ENCODE measurements at regions not wholly inside any gene's neighbourhood (a gene's known extent, or its start where the extent isn't known, plus 50 kb on each side); places are given as distances from the start of the nearest gene placed in this dataset.

DNA sequence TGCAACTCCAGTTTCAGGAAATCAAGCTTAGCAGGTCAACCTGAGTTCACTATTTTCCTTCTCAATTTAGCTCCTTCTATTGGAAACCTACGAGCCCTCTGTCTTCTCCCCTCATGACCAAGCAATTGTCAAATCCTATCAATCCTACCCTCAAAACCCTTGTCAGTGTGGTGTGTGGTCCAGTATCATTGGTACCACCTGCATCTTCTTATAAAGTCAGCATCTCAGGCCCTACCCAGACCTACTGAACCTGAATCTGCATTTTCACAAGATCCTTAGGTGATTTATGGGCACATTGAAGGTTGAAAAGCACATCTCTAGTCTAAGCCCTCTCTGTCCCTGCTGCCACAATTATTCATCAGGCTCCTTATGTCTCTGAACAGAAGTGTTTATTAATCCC, 77.6 kb upstream of the NR4A3 start:
- intact Hi-C loops (cut with micrococcal nuclease) = no loop called here

DNA sequence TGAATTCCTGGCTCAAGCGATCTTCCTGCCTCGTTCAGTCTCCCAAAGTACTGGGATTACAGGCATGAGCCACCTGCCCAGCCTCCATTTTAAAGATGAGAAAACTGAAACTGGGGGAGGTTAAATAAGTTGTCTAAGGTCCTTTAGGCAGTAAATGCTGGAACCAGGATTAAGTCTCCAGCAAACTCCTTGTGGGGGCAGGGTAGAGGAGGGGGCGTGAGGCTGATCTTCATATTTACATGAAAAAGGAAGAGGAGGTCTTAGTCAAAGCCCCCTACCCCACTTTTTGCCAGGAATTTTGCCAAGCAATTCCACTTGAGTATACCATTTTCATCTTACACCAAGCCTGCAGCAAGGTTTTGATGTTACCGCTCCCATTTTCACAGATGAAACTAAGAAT, 76.6 kb upstream of the NR4A3 start:
- intact Hi-C loops (cut with micrococcal nuclease) = no loop called here

DNA sequence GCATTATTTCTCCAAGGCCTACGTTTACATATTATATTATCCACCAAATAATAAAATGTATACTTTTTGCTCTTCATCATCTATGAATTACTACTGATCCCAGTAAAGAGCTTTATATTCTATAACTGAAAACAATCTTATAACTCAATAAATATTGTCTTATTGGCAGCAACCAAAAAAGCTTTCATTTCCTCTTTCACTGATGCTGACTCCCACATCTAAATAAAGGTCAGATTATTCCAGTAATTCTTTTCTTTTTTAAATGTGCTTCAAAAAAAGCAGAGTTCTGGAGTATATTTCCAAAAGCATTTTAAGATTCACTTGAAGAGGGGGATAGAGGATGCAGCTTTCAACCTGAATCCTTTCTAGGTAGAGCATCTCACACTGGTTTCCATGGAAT, 75.3 kb upstream of the NR4A3 start:
- intact Hi-C loops (cut with micrococcal nuclease) = no loop called here

DNA sequence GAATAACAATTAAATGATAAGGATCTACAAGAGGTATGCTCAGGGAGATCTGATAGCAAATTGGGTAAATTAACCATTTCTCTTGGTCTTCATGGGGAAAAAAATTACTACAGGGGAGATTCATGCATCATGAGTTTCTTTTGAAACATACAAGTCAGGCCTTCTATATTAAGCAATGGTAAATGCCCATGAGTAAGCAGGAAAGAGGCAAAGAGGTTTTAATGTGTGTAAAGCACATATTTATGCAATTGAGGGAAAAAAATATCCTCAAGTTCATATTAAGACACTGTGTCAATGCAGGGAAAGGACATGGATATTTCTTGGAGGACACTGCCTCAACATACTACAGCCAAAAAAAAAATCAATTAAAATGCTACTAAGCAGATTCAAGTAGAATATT, 73.4 kb upstream of the NR4A3 start:
- intact Hi-C loops (cut with micrococcal nuclease) = no loop called here

DNA sequence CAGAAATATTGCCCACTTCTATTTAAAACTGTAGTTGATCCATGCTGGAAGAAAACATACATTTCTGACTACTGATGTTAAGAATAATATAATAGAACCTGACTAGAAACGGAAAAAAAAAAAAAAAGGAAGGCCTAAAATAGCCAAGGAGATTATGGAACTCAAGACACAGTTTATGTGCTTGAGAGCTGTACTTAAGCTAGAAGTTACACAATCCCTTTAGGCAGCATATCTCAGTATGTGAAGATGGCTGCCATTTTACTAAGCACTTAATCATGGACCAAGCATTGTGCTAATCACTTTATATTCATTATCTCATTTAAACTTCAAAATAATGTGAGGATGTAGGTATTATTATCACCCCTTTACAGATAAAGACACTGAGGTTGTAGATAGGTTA, 73.0 kb upstream of the NR4A3 start:
- intact Hi-C loops (cut with micrococcal nuclease) = no loop called here

DNA sequence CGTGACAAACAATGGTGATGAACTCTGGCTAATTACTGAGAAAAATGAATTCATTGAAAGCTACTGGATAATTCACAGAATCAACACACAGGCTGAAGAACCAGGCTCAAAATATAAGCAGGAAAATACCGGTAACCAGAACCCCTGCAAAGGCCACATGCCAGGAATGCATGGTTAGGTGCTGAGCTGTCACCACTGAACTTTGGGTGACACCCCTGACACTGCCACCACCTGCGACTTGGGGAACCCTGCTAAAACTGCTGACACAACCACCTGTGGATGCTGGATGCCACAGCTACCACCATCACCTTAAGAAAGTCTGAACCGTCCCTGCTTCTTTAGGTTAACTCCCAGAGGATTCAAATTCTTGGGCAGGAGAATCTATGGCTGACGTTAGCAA, 72.0 kb upstream of the NR4A3 start:
- intact Hi-C loops (cut with micrococcal nuclease) = no loop called here

DNA sequence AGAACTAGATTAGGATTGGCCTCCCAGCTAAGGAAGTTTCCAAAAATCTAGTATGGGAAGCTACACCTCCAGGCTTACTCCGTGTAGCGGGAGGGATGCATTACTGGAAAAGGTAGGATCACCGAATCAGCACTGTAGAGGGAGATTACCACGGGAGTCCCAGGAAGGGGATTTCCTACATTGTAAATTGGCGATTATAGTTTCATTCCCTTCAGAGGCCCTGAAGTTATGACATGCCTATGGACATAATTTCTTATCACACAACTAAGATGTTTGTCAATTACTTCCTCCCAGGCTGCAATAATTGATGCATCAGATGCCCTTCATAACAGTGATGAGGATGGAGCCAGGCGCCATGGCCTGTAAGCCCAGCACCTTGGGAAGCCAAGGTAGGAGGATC, 71.2 kb upstream of the NR4A3 start:
- intact Hi-C loops (cut with micrococcal nuclease) = no loop called here

DNA sequence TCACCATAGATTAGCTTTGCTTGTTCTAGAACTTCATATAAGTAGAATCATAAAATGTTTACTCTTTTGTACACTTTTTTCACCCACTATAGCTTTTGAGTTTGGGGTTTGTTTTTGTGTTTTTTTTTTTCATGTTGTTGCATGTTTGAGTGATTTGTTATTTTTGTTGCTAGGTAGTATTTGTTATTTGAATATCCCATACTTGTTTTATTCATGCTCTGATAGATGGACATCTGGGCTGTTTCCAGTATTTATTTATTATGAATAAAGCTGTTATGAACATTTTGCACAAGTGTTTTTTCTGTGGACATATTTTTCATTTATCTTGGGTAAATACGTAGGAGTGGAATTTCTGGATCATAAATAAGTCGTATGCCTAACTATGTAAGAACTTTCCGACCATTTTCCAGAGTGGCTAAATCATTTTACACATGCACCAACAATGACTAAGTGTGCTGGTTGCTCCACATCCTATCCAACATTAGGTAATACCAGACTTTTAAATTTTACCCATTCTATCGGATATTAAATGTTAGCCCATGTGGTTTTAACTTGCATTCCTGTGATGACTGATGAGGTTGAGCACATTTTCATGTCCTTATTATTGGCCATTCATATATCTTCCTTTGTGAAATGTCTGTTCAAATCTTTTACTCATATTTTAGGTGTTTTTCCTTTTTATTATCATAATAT, 69.1 kb upstream of the NR4A3 start:
- intact Hi-C loops (cut with micrococcal nuclease) = no loop called here

DNA sequence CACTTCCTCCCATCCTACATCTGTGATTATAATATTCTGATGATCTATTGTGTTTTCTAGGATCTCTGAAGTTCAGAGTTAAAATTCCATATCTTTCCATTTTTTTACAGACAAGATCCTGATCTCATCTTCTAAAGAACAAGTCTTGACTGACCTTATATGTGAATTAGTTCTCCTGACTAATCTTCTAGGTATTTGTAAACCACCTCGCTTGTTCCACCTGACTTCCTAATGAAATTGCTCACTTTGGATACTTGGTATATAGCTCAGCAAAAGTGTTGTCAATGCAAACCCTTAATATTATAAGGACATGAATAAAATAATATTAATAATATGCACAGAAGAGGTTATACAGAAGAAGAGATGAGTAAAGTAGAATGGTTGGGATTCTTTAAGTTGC, 68.2 kb upstream of the NR4A3 start:
- intact Hi-C loops (cut with micrococcal nuclease) = no loop called here

DNA sequence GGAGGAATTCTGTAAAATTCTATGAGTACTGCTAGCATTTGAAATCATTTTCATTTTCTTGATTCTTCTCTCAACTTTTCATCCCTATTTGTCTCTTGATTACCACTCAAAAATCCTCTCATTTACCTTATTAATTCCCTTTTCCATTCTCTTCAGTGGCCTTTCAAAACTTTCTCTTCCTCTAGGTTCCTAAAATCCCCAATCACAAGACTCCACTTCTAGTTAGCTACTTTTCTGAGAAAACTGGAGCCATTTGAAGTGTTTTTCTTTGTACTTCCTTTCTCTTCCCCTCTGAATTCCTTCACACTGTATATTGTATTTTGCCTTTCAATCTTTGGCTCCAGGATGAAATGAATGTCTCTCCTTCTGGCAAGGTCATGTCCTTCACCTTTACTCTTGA, 61.3 kb upstream of the NR4A3 start:
- intact Hi-C loops (cut with micrococcal nuclease) = loop anchor here (5.0 kb wide), 1 partner anchor 47 kb away; no protein-coding TSS in a partner anchor

DNA sequence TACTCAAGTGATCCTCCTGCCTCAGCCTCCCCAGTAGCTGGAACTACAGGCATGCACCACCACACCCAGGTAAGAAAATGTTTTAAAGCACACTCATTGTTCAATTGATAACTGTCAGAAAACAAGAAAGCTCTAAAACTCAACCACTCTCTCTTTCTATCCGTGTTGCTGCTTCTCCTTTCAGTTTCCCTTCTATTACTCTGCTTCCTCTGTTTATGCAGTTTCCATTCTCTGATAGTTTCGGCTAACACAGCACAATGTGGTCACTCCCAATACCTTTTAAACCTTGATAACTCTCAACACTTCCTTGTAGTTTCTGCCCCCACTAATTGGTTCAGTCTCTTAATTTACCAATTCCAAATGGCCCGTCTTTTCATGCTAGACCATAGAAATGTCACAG, 59.2 kb upstream of the NR4A3 start:
- intact Hi-C loops (cut with micrococcal nuclease) = loop anchor here (5.0 kb wide), 1 partner anchor 45 kb away; no protein-coding TSS in a partner anchor
